Keratinocyte (primary cell): ENCODE measurements at regions not wholly inside any gene's neighbourhood (a gene's known extent, or its start where the extent isn't known, plus 50 kb on each side); places are given as distances from the start of the nearest gene placed in this dataset.

ENCODE experiments used
- DNase-seq: peaks from one replicate; pipeline ENCODE4 v3.0.0-alpha.2; 2011; ENCODE audit warnings: low read depth, missing footprints, low spot score
- FAIRE-seq: peaks from 2 replicates; lab custom pipeline; 2011; peaks lifted over from hg19 to GRCh38; lab: Jason Lieb, UNC
- H2AFZ ChIP-seq: 2 replicates; pipeline ENCODE4 v1.6.0; 2012; ENCODE audit warnings: low read length, control low read depth, inconsistent platforms; ENCODE audit not compliant: control insufficient read depth
- H3K27ac ChIP-seq: 2 replicates; pipeline ENCODE4 v1.5.1; 2011; ENCODE audit warnings: low read length; ENCODE audit not compliant: control insufficient read depth, insufficient read depth
- H3K27me3 ChIP-seq: 3 replicates; pipeline ENCODE4 v1.6.0; 2011; ENCODE audit warnings: low read length; ENCODE audit not compliant: control insufficient read depth, insufficient read depth; ENCODE audit errors: extremely low read depth
- H3K36me3 ChIP-seq, 2 experiments: 2 replicates in 1 of 2; 3 replicates in 1 of 2; pipeline ENCODE4 v1.5.1; 2011; ENCODE audit warnings: low read length in 2 of 2, mild to moderate bottlenecking in 1 of 2; ENCODE audit not compliant: control insufficient read depth in 2 of 2, insufficient read depth in 2 of 2; ENCODE audit errors: extremely low read depth in 1 of 2
- H3K4me1 ChIP-seq: 3 replicates; pipeline ENCODE4 v1.5.1; 2011; ENCODE audit warnings: low read length; ENCODE audit not compliant: control insufficient read depth, insufficient read depth; ENCODE audit errors: extremely low read depth
- H3K4me2 ChIP-seq: 3 replicates; pipeline ENCODE4 v1.6.0; 2011; ENCODE audit warnings: low read depth, low read length; ENCODE audit not compliant: control insufficient read depth, insufficient read depth; ENCODE audit errors: extremely low read depth
- H3K4me3 ChIP-seq, 3 experiments: fragments of 200-600 bp in 1 of 3; sonication (generic) in 1 of 3; 2 replicates in 2 of 3; 3 replicates in 1 of 3; pipeline ENCODE4 v1.5.1; 2011 to 2016; ENCODE audit warnings: low read length in 3 of 3, mild to moderate bottlenecking in 3 of 3, control low read depth in 2 of 3, inconsistent platforms in 1 of 3, low read depth in 1 of 3, mixed read lengths in 1 of 3, mixed run types in 1 of 3, moderate library complexity in 1 of 3; ENCODE audit not compliant: control insufficient read depth in 2 of 3, insufficient read depth in 2 of 3; ENCODE audit errors: extremely low read depth in 1 of 3
- H3K79me2 ChIP-seq: 2 replicates; pipeline ENCODE4 v1.6.0; 2012; ENCODE audit warnings: low read length; ENCODE audit not compliant: control insufficient read depth, insufficient read depth
- H3K9ac ChIP-seq: 3 replicates; pipeline ENCODE4 v1.6.0; 2011; ENCODE audit warnings: low read length; ENCODE audit not compliant: control insufficient read depth, insufficient read depth; ENCODE audit errors: extremely low read depth
- H3K9me1 ChIP-seq: 3 replicates; pipeline ENCODE4 v1.6.0; 2011; ENCODE audit warnings: low read length; ENCODE audit not compliant: control insufficient read depth, insufficient read depth; ENCODE audit errors: extremely low read depth
- H3K9me3 ChIP-seq: 2 replicates; pipeline ENCODE4 v1.5.1; 2012; ENCODE audit warnings: low read depth, low read length; ENCODE audit not compliant: control insufficient read depth
- H4K20me1 ChIP-seq: 3 replicates; pipeline ENCODE4 v1.6.0; 2011; ENCODE audit warnings: low read length; ENCODE audit not compliant: control insufficient read depth, insufficient read depth; ENCODE audit errors: extremely low read depth
- EZH2 ChIP-seq: IDR thresholded peaks from one replicate; pipeline ENCODE4 v1.6.1; 2012; ENCODE audit warnings: inconsistent platforms, mild to moderate bottlenecking, low read length, moderate library complexity
- dilution Hi-C: fragments of 300-500 bp; cut with MboI; formaldehyde crosslinking; loops from one replicate; pipeline ENCODE4 v1.7.0; 2020; ENCODE audit warnings: low sequenced_read_pairs; ENCODE audit not compliant: extremely low pct_ligation_motif_present
- TF ChIP-seq, protein P1 (sequence below), 3 experiments: IDR thresholded peaks in 1 of 3; conservative IDR thresholded peaks in 1 of 3; optimal IDR thresholded peaks in 1 of 3; 2 replicates in 2 of 3; 3 replicates in 1 of 3; pipeline versions ENCODE3 to v1.5.1; 2011; ENCODE audit warnings: low read length in 3 of 3, mild to moderate bottlenecking in 3 of 3, moderate library complexity in 2 of 3, control low read depth in 1 of 3, inconsistent platforms in 1 of 3; ENCODE audit not compliant: insufficient read depth in 2 of 3; ENCODE audit errors: extremely low read depth in 1 of 3

- Histone ChIP-seq H3K27me3 (no peaks in the 10 kb centered on the region), H3K36me3 (no peaks in the 10 kb centered on the region), H2AFZ (no peak overlapping the region), H3K4me1 (no peaks in the 10 kb centered on the region), H3K4me3 (no peak overlapping the region), H3K9ac (no peak overlapping the region), H4K20me1 (no peaks in the 10 kb centered on the region), H3K9me1 (no peaks in the 10 kb centered on the region), H3K9me3 (no peaks in the 10 kb centered on the region), H3K27ac (no peak overlapping the region), H3K4me2 (no peak overlapping the region), H3K79me2 (no peaks in the 10 kb centered on the region)
- dilution Hi-C loops, result no loop called here
- TF ChIP-seq, protein P1, sequence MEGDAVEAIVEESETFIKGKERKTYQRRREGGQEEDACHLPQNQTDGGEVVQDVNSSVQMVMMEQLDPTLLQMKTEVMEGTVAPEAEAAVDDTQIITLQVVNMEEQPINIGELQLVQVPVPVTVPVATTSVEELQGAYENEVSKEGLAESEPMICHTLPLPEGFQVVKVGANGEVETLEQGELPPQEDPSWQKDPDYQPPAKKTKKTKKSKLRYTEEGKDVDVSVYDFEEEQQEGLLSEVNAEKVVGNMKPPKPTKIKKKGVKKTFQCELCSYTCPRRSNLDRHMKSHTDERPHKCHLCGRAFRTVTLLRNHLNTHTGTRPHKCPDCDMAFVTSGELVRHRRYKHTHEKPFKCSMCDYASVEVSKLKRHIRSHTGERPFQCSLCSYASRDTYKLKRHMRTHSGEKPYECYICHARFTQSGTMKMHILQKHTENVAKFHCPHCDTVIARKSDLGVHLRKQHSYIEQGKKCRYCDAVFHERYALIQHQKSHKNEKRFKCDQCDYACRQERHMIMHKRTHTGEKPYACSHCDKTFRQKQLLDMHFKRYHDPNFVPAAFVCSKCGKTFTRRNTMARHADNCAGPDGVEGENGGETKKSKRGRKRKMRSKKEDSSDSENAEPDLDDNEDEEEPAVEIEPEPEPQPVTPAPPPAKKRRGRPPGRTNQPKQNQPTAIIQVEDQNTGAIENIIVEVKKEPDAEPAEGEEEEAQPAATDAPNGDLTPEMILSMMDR (optimal IDR thresholded peaks at IDR 0.05 in 1 of 3, IDR thresholded peaks at IDR 0.05 in 1 of 3, conservative IDR thresholded peaks at IDR 0.05 in 1 of 3; ENCODE audit: extremely low read depth in 1 of 3, insufficient read depth in 2 of 3, low read length in 3 of 3), result no peak
- no peak for TF ChIP-seq EZH2
- DNase-seq (no peak), FAIRE-seq (no peak)
These were observed 313.5 kb downstream of the RFPL4B start for GRCh38 chr6:112660626-112661025.

GRCh38 chr6:112663698-112664097, 316.6 kb downstream of the RFPL4B start:
- Histone ChIP-seq H3K79me2 (no peaks in the 10 kb centered on the region), H3K36me3 (no peaks in the 10 kb centered on the region), H3K9ac (no peak overlapping the region), H3K27ac (no peak overlapping the region), H2AFZ (no peak overlapping the region), H3K27me3 (no peaks in the 10 kb centered on the region), H4K20me1 (no peaks in the 10 kb centered on the region), H3K9me3 (no peaks in the 10 kb centered on the region), H3K4me1 (no peaks in the 10 kb centered on the region), H3K9me1 (no peaks in the 10 kb centered on the region), H3K4me2 (no peak overlapping the region), H3K4me3 (no peak overlapping the region)
- dilution Hi-C loops, result no loop called here
- no peak for DNase-seq
- FAIRE-seq, result peak; percentile 63
- TF ChIP-seq, protein P1 (optimal IDR thresholded peaks at IDR 0.05 in 1 of 3, IDR thresholded peaks at IDR 0.05 in 1 of 3, conservative IDR thresholded peaks at IDR 0.05 in 1 of 3; ENCODE audit: extremely low read depth in 1 of 3, insufficient read depth in 2 of 3, low read length in 3 of 3), result no peak
- TF ChIP-seq EZH2, result no peak
